Fibroblast of skin of left quadriceps (primary cell): ENCODE measurements at regions not wholly inside any gene's neighbourhood (a gene's known extent, or its start where the extent isn't known, plus 50 kb on each side); places are given as distances from the start of the nearest gene placed in this dataset.

Experiments
- DNase-seq, 2 experiments: peaks; one replicate each; pipeline ENCODE4 v3.0.0-alpha.2; 2013; ENCODE audit warnings: low read depth in 2 of 2

DNA sequence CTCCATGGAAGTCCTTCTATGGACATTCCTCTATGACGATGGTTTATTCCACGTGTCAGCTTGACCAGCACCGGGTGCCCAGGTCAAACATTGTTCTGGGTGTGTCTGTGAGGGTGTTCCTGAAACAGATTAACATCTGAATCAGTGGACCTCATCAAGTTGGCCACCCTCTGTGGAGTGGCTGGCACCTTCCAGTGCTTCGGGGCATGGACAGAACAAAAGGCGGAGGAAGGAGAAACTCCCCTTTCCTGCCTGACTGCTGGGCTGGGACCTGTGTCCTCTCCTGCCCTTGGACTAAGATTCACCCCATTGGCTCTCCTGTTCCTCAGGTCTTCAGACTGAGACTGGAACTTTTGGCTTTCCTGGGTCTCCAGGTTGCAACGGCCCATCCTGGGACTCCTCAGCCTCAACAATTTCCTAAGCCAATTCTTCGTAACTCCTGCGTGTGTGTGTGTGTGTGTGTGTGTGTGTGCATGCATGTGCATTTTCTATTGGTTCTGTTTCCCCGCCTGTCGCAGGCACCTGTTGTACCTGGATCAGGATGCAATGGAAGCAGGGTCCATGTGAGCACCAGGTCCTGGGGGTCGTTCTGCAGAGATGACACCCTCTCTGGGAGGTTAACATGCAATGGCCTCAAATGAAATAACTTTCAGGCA lies 357.2 kb upstream of the SALL3 start:
- DNase-seq, result no peak

- DNase-seq, result no peak
Observed at GRCh38 chr18:78622907-78623541, 356.6 kb upstream of the SALL3 start.

DNA sequence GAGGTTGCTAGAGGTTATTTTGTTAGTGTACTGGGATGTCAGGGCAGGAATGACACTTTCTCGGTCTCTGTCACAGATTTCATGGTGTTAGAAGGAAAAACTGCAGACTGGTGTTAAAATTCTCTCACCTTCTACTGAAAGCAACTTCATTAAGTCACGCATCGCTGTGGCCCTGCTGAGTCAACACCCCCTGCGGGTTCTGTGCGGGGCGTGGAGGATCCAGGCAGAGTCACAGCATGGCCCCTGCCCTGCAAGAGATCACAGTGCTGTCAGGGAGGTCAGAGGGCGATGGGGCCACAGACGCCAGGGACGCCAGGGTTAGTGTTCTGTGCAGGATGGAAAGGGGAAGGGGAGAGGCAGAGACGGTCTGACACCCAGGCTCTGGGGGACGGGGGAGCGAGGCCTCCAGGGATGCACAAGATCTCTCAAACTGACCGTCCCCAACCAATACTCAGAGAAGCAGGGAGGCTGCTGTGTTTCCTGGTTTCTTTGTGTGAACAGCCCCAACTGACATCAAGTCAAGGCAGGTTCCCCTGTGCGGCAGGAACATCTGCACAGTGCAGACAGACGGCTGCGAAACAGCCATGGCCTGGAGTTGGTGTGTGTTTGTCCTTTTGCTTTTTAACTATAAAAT lies 354.9 kb upstream of the SALL3 start:
- no peak for DNase-seq

GRCh38 chr18:78625847-78626246 lies 353.8 kb upstream of the SALL3 start:
- DNase-seq, result no peak

DNA sequence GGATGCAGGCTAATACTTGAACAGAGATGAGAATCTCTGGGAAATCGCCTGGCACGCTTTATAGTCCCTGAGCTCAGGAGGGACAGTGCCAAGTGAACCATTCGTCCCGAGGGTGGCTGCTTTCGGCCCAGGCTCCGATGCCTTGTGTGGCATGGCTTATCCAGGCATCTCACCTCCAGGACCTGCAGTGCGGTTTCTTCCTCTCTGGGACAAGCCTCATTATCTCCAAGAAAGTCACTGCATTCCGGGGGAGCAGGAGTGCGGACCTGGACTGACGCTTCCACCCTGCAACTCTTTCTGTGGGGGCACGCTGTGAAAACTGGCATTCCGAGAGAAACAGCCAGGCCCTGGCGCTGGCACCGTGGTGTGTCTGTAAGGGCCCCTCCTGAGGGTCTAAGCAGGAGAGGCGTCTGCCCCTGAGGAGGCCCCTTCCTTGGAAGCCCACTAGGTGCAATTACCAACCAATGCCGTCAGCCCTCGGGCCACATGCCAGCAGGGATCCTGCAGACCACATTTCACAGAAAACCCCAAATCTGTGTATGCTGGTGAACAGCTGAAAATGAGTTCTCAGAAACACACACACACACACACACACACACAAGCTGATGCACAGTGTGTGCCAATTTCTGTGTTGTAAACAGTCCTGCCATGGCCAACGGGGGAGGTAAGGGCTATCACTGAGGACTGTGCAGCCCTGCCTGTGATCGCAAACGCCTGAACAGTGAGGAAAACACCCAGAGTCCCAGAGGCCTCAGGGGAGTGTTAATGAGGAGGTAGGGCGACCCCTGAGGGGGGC lies 351.9 kb upstream of the SALL3 start:
- no peak for DNase-seq

DNA sequence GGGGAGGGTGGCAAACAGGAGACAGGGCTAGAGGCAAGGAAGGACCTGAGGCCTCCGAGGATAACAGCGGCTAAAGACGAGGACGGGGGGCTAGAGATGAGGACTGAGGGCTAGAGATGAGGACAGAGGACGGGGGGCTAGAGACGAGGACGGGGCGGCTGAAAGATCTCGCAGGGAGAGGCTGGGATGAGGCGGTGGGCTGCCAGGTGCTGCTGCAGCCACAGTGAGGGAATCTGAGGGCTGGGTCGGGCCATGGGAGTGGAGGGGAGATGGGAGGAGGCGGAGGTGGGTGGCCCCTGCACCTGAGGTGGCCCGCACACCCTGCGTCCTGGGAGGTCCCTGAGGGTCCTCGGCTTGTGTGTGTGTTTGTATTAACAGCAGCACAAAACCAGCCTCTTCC lies 350.2 kb upstream of the SALL3 start:
- no peak for DNase-seq

DNA sequence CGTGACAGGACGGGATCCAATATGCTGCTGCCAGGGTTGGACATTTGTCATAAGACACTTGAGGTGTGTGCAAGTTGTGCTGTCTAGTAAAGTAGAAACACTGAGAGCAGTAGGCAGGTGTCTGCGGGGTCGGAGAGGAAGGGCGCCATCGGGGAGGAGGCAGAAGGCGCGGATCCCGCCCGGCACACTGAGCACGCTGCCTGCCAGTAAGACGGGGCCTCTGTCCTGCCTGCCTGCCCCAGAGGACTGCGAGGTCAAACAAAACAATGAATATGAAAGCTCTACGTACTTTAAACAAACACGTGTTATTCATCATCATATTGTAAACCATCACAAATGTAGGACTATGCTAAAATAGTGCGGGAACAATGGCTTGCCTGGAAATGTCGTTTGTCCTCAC lies 349.3 kb upstream of the SALL3 start:
- no peak for DNase-seq

DNA sequence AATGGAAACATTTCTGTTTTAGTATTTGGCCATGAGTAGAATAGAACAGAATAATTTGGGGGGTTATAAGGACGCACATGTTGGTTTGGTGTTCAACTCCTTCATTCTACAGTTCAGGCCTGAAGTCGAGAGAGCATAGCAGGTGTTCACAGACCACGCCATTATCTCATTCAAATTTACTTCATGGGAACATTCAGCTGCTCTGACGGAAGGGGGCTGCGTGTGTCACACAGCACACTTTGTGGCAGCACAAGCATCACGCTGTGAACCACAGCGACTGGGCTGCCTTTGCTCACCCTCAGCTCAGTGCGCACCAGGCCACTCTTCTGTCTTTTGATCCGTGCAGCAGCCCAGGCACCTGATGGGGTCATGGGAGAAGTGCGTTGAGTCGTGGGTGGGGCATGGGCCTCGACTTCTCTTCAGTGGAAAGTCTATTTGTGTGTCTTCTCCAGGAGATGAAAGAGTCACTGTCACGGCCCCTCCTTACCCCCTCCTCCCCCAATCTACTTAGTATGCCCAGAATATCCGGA lies 348.6 kb upstream of the SALL3 start:
- no peak for DNase-seq

- no peak for DNase-seq
Observed at GRCh38 chr18:78632111-78632541, 347.5 kb upstream of the SALL3 start.

DNA sequence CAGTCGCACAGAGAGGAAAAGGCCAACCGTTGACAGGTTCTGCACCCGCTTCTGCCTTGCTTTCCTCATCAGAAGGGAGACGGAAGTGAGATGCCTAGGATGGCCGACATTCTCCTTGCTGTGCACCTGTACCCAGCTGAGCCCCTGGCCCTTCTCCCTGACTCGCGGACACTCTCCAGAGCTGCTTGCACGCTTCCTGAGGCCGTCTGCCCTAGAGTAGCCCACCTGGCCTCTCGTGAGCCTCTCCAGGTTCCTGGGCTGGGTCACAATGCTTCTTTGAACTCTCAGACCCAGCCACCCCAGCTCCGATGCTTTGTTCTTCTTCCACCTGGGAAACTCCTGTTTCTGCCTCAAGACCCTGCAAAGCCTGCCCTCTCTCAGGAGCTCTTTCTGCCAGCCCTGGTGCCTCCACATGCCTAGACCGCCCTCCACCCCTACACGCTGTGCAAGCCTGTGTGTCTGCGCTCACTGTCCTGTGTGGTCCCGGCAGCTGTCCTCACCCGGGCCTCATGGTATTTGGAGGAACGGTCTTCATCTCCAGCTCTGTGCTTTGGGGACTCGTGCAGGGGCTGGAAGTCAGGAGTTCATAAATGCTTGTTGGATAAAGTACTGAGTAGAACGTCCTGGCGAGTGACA lies 345.4 kb upstream of the SALL3 start:
- no peak for DNase-seq

GRCh38 chr18:78635093-78635800 lies 344.4 kb upstream of the SALL3 start:
- DNase-seq, result no peak

DNA sequence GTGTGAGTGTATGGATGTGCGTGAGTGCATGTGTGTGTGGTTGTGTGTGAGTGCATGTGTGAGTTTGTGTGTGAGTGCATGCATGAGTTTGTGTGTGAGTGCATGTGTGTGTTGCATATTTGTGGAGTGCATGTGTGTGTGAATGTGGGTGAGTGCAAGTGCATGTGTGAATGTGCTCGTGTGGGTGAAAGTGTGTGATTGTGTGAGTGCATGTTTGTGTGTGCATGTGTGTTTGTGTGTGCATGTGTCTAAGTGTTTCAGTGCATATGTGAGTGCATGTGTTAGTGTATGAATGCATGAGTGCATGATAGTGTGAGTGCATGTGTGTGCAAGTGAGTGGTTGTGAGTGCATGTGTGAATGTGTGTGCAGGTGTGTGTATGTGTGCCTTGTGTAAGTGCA lies 343.4 kb upstream of the SALL3 start:
- DNase-seq, result no peak

- no peak for DNase-seq
Observed at GRCh38 chr18:78637442-78638402, 341.9 kb upstream of the SALL3 start.

GRCh38 chr18:78639006-78639950 lies 340.3 kb upstream of the SALL3 start:
- no peak for DNase-seq

DNA sequence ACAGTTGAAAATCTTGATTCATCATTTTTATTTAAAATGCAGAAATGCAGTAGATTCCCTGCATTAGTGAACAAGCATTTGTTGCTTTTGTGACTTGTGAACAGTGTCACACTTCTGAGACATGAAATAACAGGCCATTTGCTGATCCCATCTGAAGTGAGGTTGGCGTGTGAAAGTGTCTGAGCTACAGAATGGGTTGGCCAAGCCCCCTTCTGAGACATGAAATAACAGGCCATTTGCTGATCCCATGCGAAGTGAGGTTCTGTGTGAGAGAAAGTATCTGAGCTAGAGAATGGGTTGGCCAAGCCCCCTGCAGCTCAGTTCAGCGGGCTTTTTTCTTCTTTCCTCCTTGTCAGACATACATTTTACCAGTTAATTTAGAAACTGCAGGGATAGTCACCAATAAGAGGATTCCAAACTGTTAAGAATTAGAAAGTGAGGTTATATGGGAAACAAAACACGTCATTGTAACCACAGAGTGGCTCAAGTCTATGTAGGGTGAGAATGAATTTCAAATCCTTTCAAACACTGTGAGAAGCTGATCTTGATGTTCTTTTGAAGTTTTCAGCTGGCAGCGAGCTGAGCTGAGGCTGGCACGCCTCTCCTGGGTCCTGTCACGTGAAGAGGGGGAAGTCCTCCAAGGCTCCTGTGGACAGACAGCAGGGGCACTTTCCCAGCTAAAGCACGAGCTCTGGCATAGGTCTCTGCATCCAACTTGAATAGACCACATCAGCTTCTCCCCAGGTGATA lies 339.2 kb upstream of the SALL3 start:
- no peak for DNase-seq

GRCh38 chr18:78641689-78642231 lies 337.9 kb upstream of the SALL3 start:
- no peak for DNase-seq

DNA sequence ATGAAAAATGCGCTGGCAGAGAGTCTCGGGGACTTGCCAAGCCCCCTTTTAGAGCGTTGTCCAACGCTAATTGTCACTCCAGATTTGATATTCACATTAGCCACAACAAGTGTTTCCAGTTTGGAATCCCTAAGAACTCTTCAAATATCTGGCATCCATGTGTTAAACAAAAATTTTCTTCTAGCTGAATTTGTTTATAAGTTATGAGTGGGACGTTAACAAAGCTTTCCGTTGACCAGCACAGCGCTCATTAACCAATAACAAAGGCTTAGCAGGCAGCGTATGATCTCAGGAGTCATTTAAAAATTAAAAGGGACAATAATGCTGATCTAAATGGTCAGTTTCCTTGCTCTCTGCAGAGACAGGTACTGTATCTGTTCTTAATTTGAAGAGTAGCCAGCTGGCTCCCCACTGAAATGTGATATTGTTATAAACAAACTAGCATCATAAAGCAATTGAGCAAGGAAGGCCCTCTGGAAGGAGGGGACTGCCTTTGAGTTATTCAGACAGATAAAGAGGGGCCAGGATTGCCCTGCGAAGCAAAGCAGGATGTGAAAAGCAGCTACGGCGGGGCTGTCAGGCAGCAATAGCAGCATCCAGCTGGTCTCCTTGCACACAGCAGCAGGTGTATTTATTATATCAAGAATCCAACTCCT lies 337.2 kb upstream of the SALL3 start:
- no peak for DNase-seq
